GM12878 (cell line): ENCODE measurements at regions not wholly inside any gene's neighbourhood (a gene's known extent, or its start where the extent isn't known, plus 50 kb on each side); places are given as distances from the start of the nearest gene placed in this dataset.
A peak's percentile ranks its signal among the peaks of the same experiment; 100 is the strongest.

Experiments used
- ATAC-seq: fragments of 200-7000 bp; cut with Tn5 transposase; 3 replicates; pipeline ENCODE4 v1.9.1; 2020; ENCODE audit warnings: mild to moderate bottlenecking, moderate library complexity
- BruUV-seq: library from RNA; stranded (reverse); fragments of 400-500 nt; replicated peaks from 2 replicates; lab custom pipeline; 2021; lab: Mats Ljungman, UMichigan
- CTCF ChIA-PET: fragments of 300-600 bp; sonication (Branson Sonifier 250); formaldehyde crosslinking; extraction: SDS; loops from one replicate; lab custom pipeline; 2021; ENCODE audit warnings: inconsistent platforms; lab: Yijun Ruan, JAX
- POLR2A ChIA-PET: fragments of 350-600 bp; formaldehyde crosslinking; extraction: SDS; loops from one replicate; lab custom pipeline; 2021; ENCODE audit warnings: inconsistent platforms; lab: Charles Lee
- RAD21 ChIA-PET: fragments of 300-600 bp; sonication (Branson Sonifier 250); formaldehyde crosslinking; loops from one replicate; lab custom pipeline; 2023; ENCODE audit warnings: antibody characterized with exemption; ENCODE audit not compliant: unreplicated experiment; lab: Charles Lee
- SMC1A ChIA-PET: fragments of 300-600 bp; sonication (Branson Sonifier 250); formaldehyde crosslinking; loops from one replicate; lab custom pipeline; 2023; ENCODE audit not compliant: unreplicated experiment, uncharacterized antibody; lab: Charles Lee
- DNase-seq: peaks from one replicate; pipeline ENCODE4 v3.0.0-alpha.2; 2011; ENCODE audit warnings: low read depth, low spot score
- FAIRE-seq: peaks from 3 replicates; lab custom pipeline; 2011; peaks lifted over from hg19 to GRCh38; lab: Jason Lieb, UNC
- H2AFZ ChIP-seq: 2 replicates; pipeline ENCODE4 v1.6.0; 2011; ENCODE audit warnings: low read depth, low read length, control low read depth; ENCODE audit not compliant: control insufficient read depth
- H3K27ac ChIP-seq: 2 replicates; pipeline ENCODE4 v1.5.1; 2011; ENCODE audit warnings: control low read depth; ENCODE audit not compliant: control insufficient read depth, insufficient read depth
- H3K27me3 ChIP-seq, 2 experiments: replicated peaks in 1 of 2; 2 replicates each; pipeline versions ENCODE4 v1.6.0 to v1.6.1; 2011; ENCODE audit warnings: low read length in 1 of 2; ENCODE audit not compliant: control insufficient read depth in 2 of 2, insufficient read depth in 2 of 2
- H3K36me3 ChIP-seq, 2 experiments: 2 replicates each; pipeline ENCODE4 v1.5.1; 2011; ENCODE audit warnings: low read length in 1 of 2; ENCODE audit not compliant: control insufficient read depth in 2 of 2, insufficient read depth in 2 of 2
- H3K4me1 ChIP-seq: 2 replicates; pipeline ENCODE4 v1.6.1; 2011; ENCODE audit warnings: mild to moderate bottlenecking, low read length, moderate library complexity, mixed read lengths; ENCODE audit not compliant: control insufficient read depth, insufficient read depth
- H3K4me2 ChIP-seq: 2 replicates; pipeline ENCODE4 v1.6.0; 2011; ENCODE audit warnings: control low read depth; ENCODE audit not compliant: control insufficient read depth, insufficient read depth
- H3K4me3 ChIP-seq: fragments of 200-600 bp; sonication (generic); 2 replicates; pipeline ENCODE4 v1.5.1; 2016
- H3K79me2 ChIP-seq: 2 replicates; pipeline ENCODE4 v1.6.0; 2011; ENCODE audit warnings: low read length; ENCODE audit not compliant: control insufficient read depth, insufficient read depth
- H3K9ac ChIP-seq: 2 replicates; pipeline ENCODE4 v1.8.0; 2011; ENCODE audit warnings: low read length, control low read depth, mixed read lengths; ENCODE audit not compliant: control insufficient read depth, insufficient read depth
- H3K9me3 ChIP-seq: replicated peaks from 3 replicates; pipeline ENCODE4 v1.5.1; 2011; ENCODE audit warnings: mild to moderate bottlenecking, low read length; ENCODE audit not compliant: control insufficient read depth, insufficient read depth
- H4K20me1 ChIP-seq: 2 replicates; pipeline ENCODE4 v1.6.0; 2011; ENCODE audit not compliant: control insufficient read depth, insufficient read depth
- MLLT1 ChIP-seq: fragments of 450-650 bp; IDR thresholded peaks from 2 replicates; pipeline ENCODE4 v1.6.1; 2016; ENCODE audit warnings: mild to moderate bottlenecking
- MYB ChIP-seq: fragments of 150-350 bp; IDR thresholded peaks from 2 replicates; pipeline ENCODE4 v1.6.1; 2014; ENCODE audit warnings: mild to moderate bottlenecking, low read depth, low read length, borderline replicate concordance
- PML ChIP-seq: IDR thresholded peaks from 2 replicates; pipeline ENCODE4 v1.6.1; 2012; ENCODE audit warnings: low read length, inconsistent platforms
- RUNX3 ChIP-seq: IDR thresholded peaks from 2 replicates; pipeline ENCODE4 v1.6.1; 2012; ENCODE audit warnings: low read length, inconsistent platforms
- ZBTB4 ChIP-seq: fragments of 450-650 bp; formaldehyde crosslinking; IDR thresholded peaks from 2 replicates; pipeline ENCODE4 v1.4.0; 2022; ENCODE audit warnings: mild to moderate bottlenecking, moderate library complexity
- WGBS: methylation state at CpG from one replicate; pipeline ENCODE4 v1.1.6; 2016; ENCODE audit warnings: low lambda C conversion rate; ENCODE audit not compliant: insufficient replicate concordance, insufficient coverage; ENCODE audit errors: missing lambda C conversion rate; 5-methylcytosine and 5-hydroxymethylcytosine counted together
- in situ Hi-C: fragments of 300-500 bp; cut with MboI; formaldehyde crosslinking; loops from 9 replicates; pipeline ENCODE4 v1.14.3; 2018; ENCODE audit warnings: mixed read lengths
- intact Hi-C: fragments of 100-400 bp; cut with micrococcal nuclease; formaldehyde crosslinking; loops from one replicate; pipeline ENCODE4 v1.14.2; 2022; ENCODE audit not compliant: unreplicated experiment

- RAD21 ChIA-PET = no interaction called here
- no peak for TF ChIP-seq MYB
- TF ChIP-seq ZBTB4 (CRISPR knock-in tag) = no peak
- peak; percentile 58; the same call in 1 of the 2 replicates for TF ChIP-seq MLLT1
- TF ChIP-seq PML = no peak
- no peak for TF ChIP-seq RUNX3
- H3K36me3 ChIP-seq = no peaks in the 10 kb centered on the region
- no peak overlapping the region for H3K9ac ChIP-seq
- SMC1A ChIA-PET = interaction anchor here (0.9 to 1.0 kb wide), 2 partner anchors 9 to 14 kb away, joined by 3 to 7 read pairs; no protein-coding TSS in a partner anchor
- in situ Hi-C loops = no loop called here
- FAIRE-seq (no peak), ATAC-seq (no peak), DNase-seq (no peak)
- WGBS = 0% methylated on average over 1 of the region's 1 CpG
- POLR2A ChIA-PET = no interaction called here
- no peak overlapping the region for H2AFZ ChIP-seq
- no peaks in the 10 kb centered on the region for H3K9me3 ChIP-seq
- no peak overlapping the region for H3K4me2 ChIP-seq
- BruUV-seq = TSS peak; percentile 42
- CTCF ChIA-PET = no interaction called here
- H3K4me3 ChIP-seq = no peak overlapping the region
- H3K4me1 ChIP-seq = no peaks in the 10 kb centered on the region
- H3K79me2 ChIP-seq = no peaks in the 10 kb centered on the region
- intact Hi-C loops = loop anchor here (10.0 kb wide), 2 partner anchors 396 to 636 kb away; partner anchors contain the start of genes CCDC59 and METTL25
- H4K20me1 ChIP-seq = no peaks in the 10 kb centered on the region
- no peaks in the 10 kb centered on the region for H3K27me3 ChIP-seq
- no peak overlapping the region for H3K27ac ChIP-seq
Measured at GRCh38 chr12:81958406-81958805, 199.3 kb upstream of the PPFIA2 start.
